Lower leg skin (tissue), 3 donors: ENCODE measurements at regions not wholly inside any gene's neighbourhood (a gene's known extent, or its start where the extent isn't known, plus 50 kb on each side); places are given as distances from the start of the nearest gene placed in this dataset.

Source experiments
- CTCF ChIP-seq, 3 donors: fragments of 450-650 bp; IDR thresholded peaks; one replicate each; pipeline ENCODE4 v1.5.1; 2016; ENCODE audit warnings: antibody characterized with exemption in 3 of 3, mild to moderate bottlenecking in 3 of 3, moderate library complexity in 2 of 3
- POLR2A ChIP-seq, 2 donors: fragments of 450-650 bp; IDR thresholded peaks; one replicate each; pipeline ENCODE4 v1.6.1; 2016 to 2017; ENCODE audit warnings: antibody characterized with exemption in 2 of 2, mild to moderate bottlenecking in 1 of 2, moderate library complexity in 1 of 2

- TF ChIP-seq CTCF (IDR thresholded peaks at IDR 0.05): no peak
- no peak for TF ChIP-seq POLR2A (IDR thresholded peaks at IDR 0.05)
These were observed 381.8 kb downstream of the BUD13 start for GRCh38 chr11:116390963-116391362.
